Vagina (tissue), 2 donors: ENCODE measurements at regions not wholly inside any gene's neighbourhood (a gene's known extent, or its start where the extent isn't known, plus 50 kb on each side); places are given as distances from the start of the nearest gene placed in this dataset.

Source experiments
- DNase-seq, 2 donors: peaks; one replicate each; pipeline ENCODE4 v3.0.0-alpha.2; 2017; ENCODE audit errors: extremely low spot score in 2 of 2
- H3K27ac ChIP-seq: fragments of 200-600 bp; sonication (generic); one replicate; pipeline ENCODE4 v1.5.1; 2019
- H3K27me3 ChIP-seq: fragments of 200-600 bp; sonication (generic); one replicate; pipeline ENCODE4 v1.5.1; 2019
- H3K36me3 ChIP-seq, 2 donors: fragments of 200-600 bp; sonication (generic); one replicate each; pipeline ENCODE4 v1.5.1; 2017 to 2019
- H3K4me1 ChIP-seq: fragments of 200-600 bp; sonication (generic); one replicate; pipeline ENCODE4 v1.5.1; 2019
- H3K4me3 ChIP-seq, 2 donors: fragments of 200-600 bp; sonication (generic); 1 replicate in 1 of 2; 2 replicates in 1 of 2; pipeline ENCODE4 v1.5.1; 2016 to 2019
- H3K9me3 ChIP-seq: fragments of 200-600 bp; sonication (generic); one replicate; pipeline ENCODE4 v1.5.1; 2019
- CTCF ChIP-seq, 3 experiments: fragments of 450-650 bp in 2 of 3; fragments of 200-600 bp in 1 of 3; sonication (generic) in 1 of 3; IDR thresholded peaks; one replicate each; pipeline ENCODE4 v1.5.1; 2017 to 2019; ENCODE audit warnings: antibody characterized with exemption in 3 of 3, mild to moderate bottlenecking in 2 of 3, moderate library complexity in 2 of 3
- POLR2A ChIP-seq, 2 donors: fragments of 450-650 bp; IDR thresholded peaks; one replicate each; pipeline ENCODE4 v1.6.1; 2017; ENCODE audit warnings: antibody characterized with exemption in 2 of 2, mild to moderate bottlenecking in 2 of 2, moderate library complexity in 2 of 2
- POLR2AphosphoS5 ChIP-seq, 2 donors: sonication (generic); formaldehyde crosslinking; IDR thresholded peaks; one replicate each; pipeline ENCODE4 v1.9.0; 2017; ENCODE audit warnings: antibody characterized with exemption in 2 of 2, mild to moderate bottlenecking in 2 of 2, low read depth in 1 of 2; ENCODE audit not compliant: insufficient read depth in 1 of 2
- intact Hi-C: fragments of 100-400 bp; cut with DNase I; formaldehyde crosslinking; loops from one replicate; pipeline ENCODE4 v1.15.1; 2023

- Histone ChIP-seq H3K4me3 (no peak overlapping the region), H3K36me3 (no peaks in the 10 kb centered on the region), H3K27ac (no peak overlapping the region), H3K4me1 (no peaks in the 10 kb centered on the region), H3K27me3 (no peaks in the 10 kb centered on the region), H3K9me3 (no peaks in the 10 kb centered on the region)
- intact Hi-C loops, result loop anchor here (5.0 kb wide), 1 partner anchor 1780 kb away; no protein-coding TSS in a partner anchor
- no peak for DNase-seq
- no peak for TF ChIP-seq CTCF (IDR thresholded peaks at IDR 0.05)
- no peak for TF ChIP-seq POLR2AphosphoS5 (IDR thresholded peaks at IDR 0.05; ENCODE audit: insufficient read depth in 1 of 2, low read depth in 1 of 2)
- no peak for TF ChIP-seq POLR2A (IDR thresholded peaks at IDR 0.05)
Measured at GRCh38 chr4:56112377-56112776, 163.6 kb downstream of the CEP135 start.

DNA sequence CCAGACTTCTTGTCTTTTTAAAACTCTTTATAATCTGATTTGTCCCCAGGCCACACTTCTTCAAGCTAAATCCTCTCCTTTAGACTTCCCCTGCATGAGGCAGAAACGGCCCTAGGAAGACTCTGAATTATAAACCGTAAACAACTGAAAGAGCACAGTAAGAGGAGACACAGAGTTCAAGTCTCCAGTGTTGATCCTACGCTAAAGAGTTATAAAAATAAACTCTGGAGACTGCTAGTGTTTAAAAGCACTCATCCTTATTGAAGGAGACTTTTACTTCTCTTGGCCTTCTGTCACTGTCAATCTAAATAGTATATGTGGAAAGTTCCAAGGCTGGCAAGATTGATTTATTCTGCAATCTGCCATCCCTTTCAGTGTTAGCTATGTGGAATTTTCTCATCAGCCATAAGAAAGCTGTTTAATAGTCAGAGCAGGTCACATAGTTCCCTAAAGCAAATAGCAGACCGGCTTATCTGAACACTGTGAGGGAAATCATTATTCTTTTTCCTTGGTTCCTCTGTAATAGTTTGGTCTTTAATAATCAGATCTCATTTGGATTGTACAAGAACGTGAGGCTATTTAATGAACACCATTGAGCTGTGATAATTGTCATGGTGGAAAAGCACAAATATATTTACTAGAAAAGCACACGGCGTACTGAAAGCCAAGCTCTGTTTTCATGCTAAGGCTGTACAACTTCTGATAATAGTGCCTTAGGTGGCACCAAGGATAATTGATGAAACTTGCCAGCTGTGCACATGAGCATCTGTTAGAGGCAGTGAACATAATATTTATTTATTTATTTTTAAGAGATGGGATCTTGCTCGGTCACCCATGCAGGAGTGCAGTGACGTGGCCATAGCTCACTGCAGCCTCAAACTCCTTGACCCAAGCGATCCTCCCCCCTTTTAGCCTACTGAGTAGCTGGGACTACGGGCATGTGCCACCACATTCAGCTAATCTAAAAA is 157.7 kb downstream of the CEP135 start:
- Histone ChIP-seq H3K9me3 (no peaks in the 10 kb centered on the region), H3K27ac (no peak overlapping the region), H3K4me1 (no peaks in the 10 kb centered on the region), H3K27me3 (no peaks in the 10 kb centered on the region), H3K4me3 (no peak overlapping the region), H3K36me3 (no peaks in the 10 kb centered on the region)
- DNase-seq, result no peak
- TF ChIP-seq POLR2AphosphoS5 (IDR thresholded peaks at IDR 0.05; ENCODE audit: insufficient read depth in 1 of 2, low read depth in 1 of 2), result no peak
- TF ChIP-seq POLR2A (IDR thresholded peaks at IDR 0.05), result no peak
- no peak for TF ChIP-seq CTCF (IDR thresholded peaks at IDR 0.05)
- intact Hi-C loops, result no loop called here

DNA sequence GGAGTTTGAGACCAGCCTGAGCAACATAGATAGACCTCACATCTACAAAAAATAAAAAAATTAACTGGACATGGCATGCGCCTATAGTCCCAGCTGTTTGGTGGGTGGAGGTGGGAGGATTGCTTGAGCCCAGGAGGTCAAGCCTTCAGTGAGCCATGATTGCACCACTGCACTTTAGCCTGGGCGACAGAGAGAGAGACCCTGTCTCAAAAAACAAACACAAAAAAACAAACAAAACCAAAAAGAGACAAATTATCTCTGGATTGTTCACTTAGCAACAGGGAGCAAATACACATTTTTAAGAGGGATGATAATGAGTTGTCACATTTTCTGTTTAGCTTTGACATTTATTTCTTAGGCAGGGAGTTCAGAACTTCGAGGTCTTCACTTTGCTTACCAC is 155.4 kb downstream of the CEP135 start:
- Histone ChIP-seq H3K9me3 (no peaks in the 10 kb centered on the region), H3K36me3 (no peaks in the 10 kb centered on the region), H3K4me3 (no peak overlapping the region), H3K27me3 (no peaks in the 10 kb centered on the region), H3K4me1 (no peaks in the 10 kb centered on the region), H3K27ac (no peak overlapping the region)
- no peak for DNase-seq
- intact Hi-C loops, result no loop called here
- TF ChIP-seq CTCF (IDR thresholded peaks at IDR 0.05) (no peak), POLR2A (IDR thresholded peaks at IDR 0.05) (no peak), POLR2AphosphoS5 (IDR thresholded peaks at IDR 0.05; ENCODE audit: insufficient read depth in 1 of 2, low read depth in 1 of 2) (no peak)

DNA sequence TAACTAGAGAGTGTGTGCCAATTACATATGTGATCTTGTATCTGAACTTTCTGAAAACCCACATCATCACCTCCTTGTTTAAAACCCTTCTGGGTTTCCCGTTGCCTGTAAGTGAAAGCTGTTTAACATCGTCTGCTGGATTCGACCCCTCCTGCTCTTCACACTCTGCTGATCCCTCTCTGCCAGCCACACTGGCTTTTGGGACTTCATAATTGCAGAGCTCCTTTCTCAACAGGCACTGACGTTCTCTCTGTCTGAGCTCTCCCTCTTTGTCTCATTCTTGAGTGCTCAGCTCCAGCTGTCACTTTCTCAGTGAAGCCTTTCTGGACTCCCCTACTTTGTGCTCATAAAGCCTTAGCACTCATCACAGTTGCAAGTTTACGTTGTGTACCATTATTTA is 153.9 kb downstream of the CEP135 start:
- Histone ChIP-seq H3K4me1 (no peaks in the 10 kb centered on the region), H3K27me3 (no peaks in the 10 kb centered on the region), H3K27ac (no peak overlapping the region), H3K9me3 (no peaks in the 10 kb centered on the region), H3K4me3 (no peak overlapping the region), H3K36me3 (no peaks in the 10 kb centered on the region)
- no peak for TF ChIP-seq CTCF (IDR thresholded peaks at IDR 0.05)
- no peak for TF ChIP-seq POLR2AphosphoS5 (IDR thresholded peaks at IDR 0.05; ENCODE audit: insufficient read depth in 1 of 2, low read depth in 1 of 2)
- TF ChIP-seq POLR2A (IDR thresholded peaks at IDR 0.05), result no peak
- DNase-seq, result no peak
- intact Hi-C loops, result no loop called here

DNA sequence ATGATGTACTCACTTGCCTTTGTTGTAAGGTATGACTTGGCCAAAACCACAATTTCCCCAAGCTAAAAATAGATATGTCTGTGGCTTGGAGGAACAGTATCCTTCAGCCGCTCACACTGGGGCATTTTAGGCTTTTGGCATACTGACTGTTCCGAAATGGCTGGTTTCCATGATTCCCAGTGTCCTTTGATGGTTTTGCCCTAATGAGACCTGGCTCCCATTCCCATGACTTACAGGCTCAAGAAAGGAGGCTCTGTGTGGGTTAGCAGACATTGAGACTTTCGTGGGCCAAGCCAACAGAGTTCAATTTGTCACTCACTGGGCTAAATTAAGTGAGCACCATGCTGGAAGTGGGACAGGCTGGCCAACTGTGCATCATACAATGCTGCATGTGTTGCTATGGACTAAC is 150.6 kb downstream of the CEP135 start:
- DNase-seq, result no peak
- no peaks in the 10 kb centered on the region for H3K36me3 ChIP-seq
- no peaks in the 10 kb centered on the region for H3K4me1 ChIP-seq
- H3K27ac ChIP-seq, result no peak overlapping the region
- intact Hi-C loops, result no loop called here
- H3K4me3 ChIP-seq, result no peak overlapping the region
- H3K9me3 ChIP-seq, result no peaks in the 10 kb centered on the region
- no peak for TF ChIP-seq POLR2A (IDR thresholded peaks at IDR 0.05)
- TF ChIP-seq POLR2AphosphoS5 (IDR thresholded peaks at IDR 0.05; ENCODE audit: insufficient read depth in 1 of 2, low read depth in 1 of 2), result no peak
- no peak for TF ChIP-seq CTCF (IDR thresholded peaks at IDR 0.05)
- H3K27me3 ChIP-seq, result no peaks in the 10 kb centered on the region
